Lower leg skin (tissue), 3 donors: ENCODE measurements at regions not wholly inside any gene's neighbourhood (a gene's known extent, or its start where the extent isn't known, plus 50 kb on each side); places are given as distances from the start of the nearest gene placed in this dataset.

ENCODE experiments used
- CTCF ChIP-seq, 3 donors: fragments of 450-650 bp; IDR thresholded peaks; one replicate each; pipeline ENCODE4 v1.5.1; 2016; ENCODE audit warnings: antibody characterized with exemption in 3 of 3, mild to moderate bottlenecking in 3 of 3, moderate library complexity in 2 of 3
- POLR2A ChIP-seq, 2 donors: fragments of 450-650 bp; IDR thresholded peaks; one replicate each; pipeline ENCODE4 v1.6.1; 2016 to 2017; ENCODE audit warnings: antibody characterized with exemption in 2 of 2, mild to moderate bottlenecking in 1 of 2, moderate library complexity in 1 of 2

- TF ChIP-seq CTCF (IDR thresholded peaks at IDR 0.05), result no peak
- TF ChIP-seq POLR2A (IDR thresholded peaks at IDR 0.05), result no peak
Measured at GRCh38 chr6:98783578-98783977, 50.8 kb upstream of the POU3F2 start.
